ENCODE measurements at regions not wholly inside any gene's neighbourhood (a gene's known extent, or its start where the extent isn't known, plus 50 kb on each side); places are given as distances from the start of the nearest gene placed in this dataset.
"Not testable (repeated sequence)": the region's sequence is repeated elsewhere in the genome, so short reads cannot be mapped to it uniquely, and the experiment has no call there.

DNA sequence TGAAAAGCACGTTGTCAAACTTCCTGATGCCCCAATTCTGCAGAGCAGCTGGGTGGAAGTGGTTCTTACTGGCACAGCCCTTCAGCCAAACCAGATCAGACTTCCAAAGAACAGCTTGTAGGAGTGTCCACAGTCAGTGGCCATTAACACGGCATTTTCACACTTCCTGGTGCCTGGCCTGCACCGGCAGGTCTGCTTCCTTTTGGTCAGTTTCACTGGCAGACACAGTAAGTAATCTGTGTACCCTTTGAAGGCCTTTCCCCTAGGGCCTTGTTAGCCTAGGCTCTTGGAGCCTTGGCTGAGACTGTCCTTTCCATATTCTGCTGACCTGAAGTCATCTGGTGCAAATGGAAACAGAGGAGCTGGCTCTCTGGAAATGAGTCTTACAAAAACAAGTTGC is 297.5 kb upstream of the TNC start:
- CTCF ChIA-PET, result no interaction called here
- no peak for ATAC-seq (replicated peaks in 1 of 4)
- no peaks in the 10 kb centered on the region for H3K4me1 Mint-ChIP-seq

DNA sequence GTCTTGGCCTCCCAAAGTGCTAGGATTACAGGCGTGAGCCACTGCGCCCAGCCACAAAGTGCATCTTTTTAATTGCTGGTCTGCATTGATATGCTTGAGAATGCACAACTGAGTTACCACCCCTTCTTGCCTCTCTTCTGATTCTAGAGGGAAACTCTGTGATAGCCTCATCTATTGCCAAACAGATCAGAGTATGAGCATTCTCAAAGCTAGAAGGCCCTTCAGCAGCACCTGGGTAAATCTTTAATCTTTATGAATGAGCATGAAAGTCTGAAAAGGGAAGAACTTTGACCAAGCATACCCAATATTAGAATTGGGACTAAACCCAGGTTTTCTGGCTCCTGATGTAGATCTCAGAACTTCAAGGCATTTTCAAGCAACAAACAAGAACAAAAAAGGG is 298.3 kb upstream of the TNC start:
- Histone ChIP-seq H3K9me3 (no peaks in the 10 kb centered on the region), H3K27ac (ENCODE audit: low read length) (no peak overlapping the region), H3K4me3 (ENCODE audit: control insufficient read depth in 1 of 2, extremely low read depth in 1 of 2, low read length in 1 of 2) (no peak overlapping the region), H3K27me3 (replicated peaks in 1 of 2; ENCODE audit: control insufficient read depth in 2 of 2, extremely low read depth in 1 of 2, insufficient read depth in 2 of 2, low read length in 1 of 2) (peaks cover 0 to 7% of the 10 kb centered on the region in 2 experiments), H3K36me3 (ENCODE audit: control insufficient read depth in 2 of 2, extremely low read depth in 1 of 2, insufficient read depth in 1 of 2, low read length in 1 of 2) (no peaks in the 10 kb centered on the region), H3K4me1 (ENCODE audit: control insufficient read depth in 1 of 2, extremely low read depth in 1 of 2, insufficient read depth in 2 of 2, low read length in 2 of 2) (no peaks in the 10 kb centered on the region)
- ATAC-seq (replicated peaks in 1 of 4), result no peak
- Mint-ChIP-seq H3K27ac (no peak overlapping the region), H3K4me3 (no peak overlapping the region), H3K27me3 (peaks cover 3 to 4% of the 10 kb centered on the region in 2 donors), H3K9me3 (peaks cover 5 to 8% (median 7%) of the 10 kb centered on the region in 3 donors), H3K4me1 (no peaks in the 10 kb centered on the region), H3K36me3 (no peaks in the 10 kb centered on the region)
- WGBS (ENCODE audit: insufficient coverage), result 90% methylated on average over 2 of the region's 2 CpGs
- DNase-seq, result no peak
- POLR2A ChIA-PET, result no interaction called here
- CTCF ChIA-PET, result no interaction called here

More for the DNA sequence above, 297.5 kb upstream of the TNC start:
- Histone ChIP-seq H3K4me3 (ENCODE audit: control insufficient read depth in 1 of 2, extremely low read depth in 1 of 2, low read length in 1 of 2) (no peak overlapping the region), H3K9me3 (no peaks in the 10 kb centered on the region), H3K27me3 (replicated peaks in 1 of 2; ENCODE audit: control insufficient read depth in 2 of 2, extremely low read depth in 1 of 2, insufficient read depth in 2 of 2, low read length in 1 of 2) (peaks cover 0 to 7% of the 10 kb centered on the region in 2 experiments), H3K4me1 (ENCODE audit: control insufficient read depth in 1 of 2, extremely low read depth in 1 of 2, insufficient read depth in 2 of 2, low read length in 2 of 2) (no peaks in the 10 kb centered on the region), H3K36me3 (ENCODE audit: control insufficient read depth in 2 of 2, extremely low read depth in 1 of 2, insufficient read depth in 1 of 2, low read length in 1 of 2) (no peaks in the 10 kb centered on the region), H3K27ac (ENCODE audit: low read length) (no peak overlapping the region)
- Mint-ChIP-seq H3K27me3 (peaks cover 3 to 6% of the 10 kb centered on the region in 2 donors), H3K27ac (no peak overlapping the region), H3K9me3 (peaks cover 1 to 3% (median 3%) of the 10 kb centered on the region in 3 donors), H3K36me3 (no peaks in the 10 kb centered on the region), H3K4me3 (no peak overlapping the region)
- WGBS (ENCODE audit: insufficient coverage), result 10% methylated on average over 3 of the region's 3 CpGs
- no peak for DNase-seq
- POLR2A ChIA-PET, result no interaction called here

DNA sequence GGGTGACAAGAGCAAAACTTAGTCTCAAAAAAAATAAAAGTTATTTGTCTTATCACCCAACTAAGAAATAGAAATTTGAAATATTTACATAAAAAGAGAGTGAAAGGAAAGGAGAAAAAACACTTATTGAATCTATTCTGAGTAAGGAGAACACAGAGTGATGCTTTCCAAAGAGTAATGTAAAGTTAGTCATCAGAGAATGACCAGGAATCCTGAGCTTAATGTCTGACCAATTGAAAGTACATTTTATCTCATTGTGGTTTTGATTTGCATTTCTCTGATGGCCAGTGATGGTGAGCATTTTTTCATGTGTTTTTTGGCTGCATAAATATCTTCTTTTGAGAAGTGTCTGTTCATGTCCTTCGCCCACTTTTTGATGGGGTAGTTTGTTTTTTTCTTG is 300.2 kb upstream of the TNC start:
- no CpG with 5 or more reads among the region's 1 CpG for WGBS (ENCODE audit: insufficient coverage)

DNA sequence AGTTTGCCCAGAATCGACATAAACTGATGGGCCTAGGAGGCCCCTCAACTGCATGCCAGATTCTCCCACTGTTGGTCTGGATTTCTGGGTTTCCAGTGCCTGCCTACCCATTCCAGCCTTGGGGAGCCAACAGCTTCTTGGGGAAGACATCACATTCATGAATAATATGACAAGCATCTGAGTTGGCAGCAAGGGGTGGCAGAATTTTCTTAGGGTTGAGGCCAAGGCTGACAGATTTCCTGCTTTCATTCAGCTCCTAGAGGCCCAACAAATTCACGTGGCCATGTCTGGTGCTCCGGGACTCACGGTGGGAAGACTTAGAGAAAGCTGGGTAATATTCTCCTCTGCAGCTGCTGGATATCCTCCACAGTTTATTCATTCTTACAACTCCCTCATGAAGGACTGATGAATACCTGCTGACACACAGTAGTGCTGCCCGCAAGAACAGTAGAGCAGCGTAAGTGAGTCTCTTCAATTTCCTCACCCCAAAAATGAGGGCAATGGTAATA is 305.0 kb upstream of the TNC start:
- H3K27ac ChIP-seq (ENCODE audit: low read length), result no peak overlapping the region
- no peaks in the 10 kb centered on the region for H3K4me1 Mint-ChIP-seq
- H3K4me1 ChIP-seq (ENCODE audit: control insufficient read depth in 1 of 2, extremely low read depth in 1 of 2, insufficient read depth in 2 of 2, low read length in 2 of 2), result no peaks in the 10 kb centered on the region
- H3K9me3 ChIP-seq, result peaks cover 2% of the 10 kb centered on the region
- no peaks in the 10 kb centered on the region for H3K36me3 Mint-ChIP-seq
- H3K27ac Mint-ChIP-seq, result no peak overlapping the region
- DNase-seq (no peak), ATAC-seq (replicated peaks in 1 of 4) (no peak)
- H3K4me3 ChIP-seq (ENCODE audit: control insufficient read depth in 1 of 2, extremely low read depth in 1 of 2, low read length in 1 of 2), result no peak overlapping the region
- peaks cover 8 to 29% (median 21%) of the 10 kb centered on the region in 3 donors for H3K9me3 Mint-ChIP-seq
- no peak overlapping the region for H3K4me3 Mint-ChIP-seq
- WGBS (ENCODE audit: insufficient coverage), result 83% methylated on average over 4 of the region's 6 CpGs
- CTCF ChIA-PET, result no interaction called here
- H3K36me3 ChIP-seq (ENCODE audit: control insufficient read depth in 2 of 2, extremely low read depth in 1 of 2, insufficient read depth in 1 of 2, low read length in 1 of 2), result no peaks in the 10 kb centered on the region
- no peaks in the 10 kb centered on the region for H3K27me3 Mint-ChIP-seq
- POLR2A ChIA-PET, result no interaction called here
- H3K27me3 ChIP-seq (replicated peaks in 1 of 2; ENCODE audit: control insufficient read depth in 2 of 2, extremely low read depth in 1 of 2, insufficient read depth in 2 of 2, low read length in 1 of 2), result peaks cover 0 to 2% of the 10 kb centered on the region in 2 experiments

More for the DNA sequence above, 300.2 kb upstream of the TNC start:
- H3K27me3 Mint-ChIP-seq; CTCF ChIA-PET; H3K36me3 Mint-ChIP-seq; DNase-seq; ATAC-seq (replicated peaks in 1 of 4); H3K9me3 ChIP-seq; H3K36me3 ChIP-seq (ENCODE audit: control insufficient read depth in 2 of 2, extremely low read depth in 1 of 2, insufficient read depth in 1 of 2, low read length in 1 of 2); H3K4me3 ChIP-seq (ENCODE audit: control insufficient read depth in 1 of 2, extremely low read depth in 1 of 2, low read length in 1 of 2); H3K27ac Mint-ChIP-seq; POLR2A ChIA-PET; H3K4me1 ChIP-seq (ENCODE audit: control insufficient read depth in 1 of 2, extremely low read depth in 1 of 2, insufficient read depth in 2 of 2, low read length in 2 of 2); H3K4me1 Mint-ChIP-seq; H3K27me3 ChIP-seq (replicated peaks in 1 of 2; ENCODE audit: control insufficient read depth in 2 of 2, extremely low read depth in 1 of 2, insufficient read depth in 2 of 2, low read length in 1 of 2); H3K27ac ChIP-seq (ENCODE audit: low read length); H3K4me3 Mint-ChIP-seq: not testable (repeated sequence)
- H3K9me3 Mint-ChIP-seq, result peaks cover 5 to 17% (median 12%) of the 10 kb centered on the region in 3 donors

DNA sequence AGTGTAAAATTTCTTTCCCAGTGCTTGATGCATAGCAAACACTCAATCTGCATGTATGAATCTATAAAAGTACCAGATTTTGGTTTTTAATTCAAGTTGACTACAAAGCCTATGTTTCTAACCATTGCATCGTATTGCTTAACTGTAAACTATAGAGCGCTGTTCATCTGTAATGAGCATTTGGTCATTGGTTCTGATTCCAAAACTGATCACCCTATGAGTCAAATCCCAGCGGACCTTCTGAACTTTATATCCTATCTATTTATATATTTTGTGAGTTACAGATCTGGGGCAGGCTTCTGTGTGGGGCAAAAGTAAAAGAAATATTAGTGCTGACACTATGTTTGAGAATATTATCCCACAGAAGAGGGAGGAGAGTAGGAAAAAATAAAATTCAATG is 305.7 kb upstream of the TNC start:
- Histone ChIP-seq H3K27me3 (replicated peaks in 1 of 2; ENCODE audit: control insufficient read depth in 2 of 2, extremely low read depth in 1 of 2, insufficient read depth in 2 of 2, low read length in 1 of 2) (peaks cover 0 to 2% of the 10 kb centered on the region in 2 experiments), H3K4me1 (ENCODE audit: control insufficient read depth in 1 of 2, extremely low read depth in 1 of 2, insufficient read depth in 2 of 2, low read length in 2 of 2) (no peaks in the 10 kb centered on the region), H3K36me3 (ENCODE audit: control insufficient read depth in 2 of 2, extremely low read depth in 1 of 2, insufficient read depth in 1 of 2, low read length in 1 of 2) (no peaks in the 10 kb centered on the region), H3K27ac (ENCODE audit: low read length) (no peak overlapping the region), H3K9me3 (peaks cover 2% of the 10 kb centered on the region), H3K4me3 (ENCODE audit: control insufficient read depth in 1 of 2, extremely low read depth in 1 of 2, low read length in 1 of 2) (no peak overlapping the region)
- Mint-ChIP-seq H3K4me1 (no peaks in the 10 kb centered on the region), H3K4me3 (no peak overlapping the region), H3K27me3 (no peaks in the 10 kb centered on the region), H3K27ac (no peak overlapping the region), H3K36me3 (no peaks in the 10 kb centered on the region), H3K9me3 (peaks cover 8 to 29% (median 21%) of the 10 kb centered on the region in 3 donors)
- whole genome bisulfite sequencing (ENCODE audit: insufficient coverage), result no CpG with 5 or more reads among the region's 3 CpGs
- ATAC-seq (replicated peaks in 1 of 4) (no peak), DNase-seq (no peak)
- ChIA-PET POLR2A (no interaction called here), CTCF (no interaction called here)

DNA sequence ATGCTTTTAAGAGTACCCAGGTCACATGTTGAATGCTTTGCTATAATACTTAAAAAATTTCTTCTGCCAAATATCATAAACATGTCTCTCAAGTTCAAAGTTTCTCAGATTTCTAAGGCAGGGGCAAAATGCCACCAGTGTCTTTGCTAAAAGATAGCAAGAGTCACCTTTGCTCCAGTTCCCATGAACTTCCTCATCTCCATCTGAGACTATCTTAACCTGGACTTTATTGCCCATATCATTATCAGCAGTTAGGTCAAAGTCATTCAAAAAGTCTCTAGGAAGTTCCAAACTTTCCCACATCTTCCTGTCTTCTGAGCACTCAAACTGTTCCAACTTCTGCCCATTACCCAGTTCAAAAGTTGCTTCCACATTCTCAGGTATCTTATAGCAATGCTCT is 307.6 kb upstream of the TNC start:
- Mint-ChIP-seq H3K4me3 (no peak overlapping the region), H3K9me3 (peaks cover 5 to 30% (median 16%) of the 10 kb centered on the region in 3 donors), H3K4me1 (no peaks in the 10 kb centered on the region), H3K36me3 (no peaks in the 10 kb centered on the region), H3K27ac (no peak overlapping the region), H3K27me3 (no peaks in the 10 kb centered on the region)
- ATAC-seq (replicated peaks in 1 of 4) (no peak), DNase-seq (no peak)
- Histone ChIP-seq H3K9me3 (peaks cover 2% of the 10 kb centered on the region), H3K4me1 (ENCODE audit: control insufficient read depth in 1 of 2, extremely low read depth in 1 of 2, insufficient read depth in 2 of 2, low read length in 2 of 2) (no peaks in the 10 kb centered on the region), H3K4me3 (ENCODE audit: control insufficient read depth in 1 of 2, extremely low read depth in 1 of 2, low read length in 1 of 2) (no peak overlapping the region), H3K36me3 (ENCODE audit: control insufficient read depth in 2 of 2, extremely low read depth in 1 of 2, insufficient read depth in 1 of 2, low read length in 1 of 2) (no peaks in the 10 kb centered on the region), H3K27ac (ENCODE audit: low read length) (no peak overlapping the region), H3K27me3 (replicated peaks in 1 of 2; ENCODE audit: control insufficient read depth in 2 of 2, extremely low read depth in 1 of 2, insufficient read depth in 2 of 2, low read length in 1 of 2) (peaks cover 0 to 2% of the 10 kb centered on the region in 2 experiments)
- CTCF ChIA-PET, result no interaction called here
- POLR2A ChIA-PET, result no interaction called here

DNA sequence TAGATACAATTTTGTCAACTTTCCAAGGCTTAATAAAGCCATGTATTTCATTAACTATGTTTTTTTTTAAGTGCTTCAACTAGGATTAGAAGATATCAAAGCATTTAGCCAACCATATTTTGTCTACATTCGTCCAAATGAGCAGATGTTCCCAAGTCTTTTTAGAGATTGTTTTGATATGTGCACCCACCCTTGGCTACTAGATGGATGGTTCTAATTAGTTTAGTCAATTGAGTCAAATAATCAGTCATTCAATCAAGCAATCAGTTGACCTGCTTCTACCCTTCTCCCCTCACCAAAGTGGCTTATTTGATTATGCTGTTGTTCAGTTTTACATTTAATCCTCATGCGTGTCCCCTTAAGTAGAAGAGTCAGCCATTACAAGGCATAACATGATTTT is 319.5 kb upstream of the TNC start:
- POLR2A ChIA-PET, result interaction anchor here in 1 of 2 donors (0.6 kb wide), 1 partner anchor 8 kb away, joined by 3 read pairs; no protein-coding TSS in a partner anchor
- no peak overlapping the region for H3K4me3 Mint-ChIP-seq
- CTCF ChIA-PET, result no interaction called here
- DNase-seq (no peak), ATAC-seq (replicated peaks in 1 of 4) (no peak)
- no peaks in the 10 kb centered on the region for H3K9me3 Mint-ChIP-seq
- H3K4me3 ChIP-seq (ENCODE audit: control insufficient read depth in 1 of 2, extremely low read depth in 1 of 2, low read length in 1 of 2), result no peak overlapping the region
- H3K27me3 Mint-ChIP-seq, result peaks cover 2 to 4% of the 10 kb centered on the region in 2 donors
- no peaks in the 10 kb centered on the region for H3K9me3 ChIP-seq
- H3K36me3 Mint-ChIP-seq, result no peaks in the 10 kb centered on the region
- H3K4me1 ChIP-seq (ENCODE audit: control insufficient read depth in 1 of 2, extremely low read depth in 1 of 2, insufficient read depth in 2 of 2, low read length in 2 of 2), result no peaks in the 10 kb centered on the region
- H3K36me3 ChIP-seq (ENCODE audit: control insufficient read depth in 2 of 2, extremely low read depth in 1 of 2, insufficient read depth in 1 of 2, low read length in 1 of 2), result no peaks in the 10 kb centered on the region
- WGBS (ENCODE audit: insufficient coverage), result no CpG with 5 or more reads among the region's 2 CpGs
- no peaks in the 10 kb centered on the region for H3K27me3 ChIP-seq (replicated peaks in 1 of 2; ENCODE audit: control insufficient read depth in 2 of 2, extremely low read depth in 1 of 2, insufficient read depth in 2 of 2, low read length in 1 of 2)
- no peak overlapping the region for H3K27ac ChIP-seq (ENCODE audit: low read length)
- no peaks in the 10 kb centered on the region for H3K4me1 Mint-ChIP-seq
- no peak overlapping the region for H3K27ac Mint-ChIP-seq

Data from T-cell (primary cell).